ENCODE measurements at regions not wholly inside any gene's neighbourhood (a gene's known extent, or its start where the extent isn't known, plus 50 kb on each side); places are given as distances from the start of the nearest gene placed in this dataset.

DNA sequence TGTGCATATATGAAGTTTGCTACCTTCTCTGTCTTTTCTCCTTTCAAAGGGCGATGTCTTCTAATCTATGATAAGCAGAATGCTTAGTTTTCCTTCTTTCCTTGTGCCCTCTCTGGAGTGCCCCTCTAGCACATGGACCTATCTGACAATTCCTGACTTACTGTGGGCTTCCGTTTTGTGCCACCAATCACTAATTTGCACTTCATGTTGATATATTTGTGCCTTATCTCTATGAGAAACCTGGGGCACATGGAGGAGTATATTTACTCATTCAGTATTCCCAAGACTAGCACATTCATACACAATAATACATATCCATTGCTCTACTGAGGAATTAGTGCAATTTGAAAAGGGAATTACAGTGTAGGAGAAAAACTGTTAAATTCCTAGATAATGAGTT, 197.7 kb downstream of the CTH start:
- TF ChIP-seq, protein P1, sequence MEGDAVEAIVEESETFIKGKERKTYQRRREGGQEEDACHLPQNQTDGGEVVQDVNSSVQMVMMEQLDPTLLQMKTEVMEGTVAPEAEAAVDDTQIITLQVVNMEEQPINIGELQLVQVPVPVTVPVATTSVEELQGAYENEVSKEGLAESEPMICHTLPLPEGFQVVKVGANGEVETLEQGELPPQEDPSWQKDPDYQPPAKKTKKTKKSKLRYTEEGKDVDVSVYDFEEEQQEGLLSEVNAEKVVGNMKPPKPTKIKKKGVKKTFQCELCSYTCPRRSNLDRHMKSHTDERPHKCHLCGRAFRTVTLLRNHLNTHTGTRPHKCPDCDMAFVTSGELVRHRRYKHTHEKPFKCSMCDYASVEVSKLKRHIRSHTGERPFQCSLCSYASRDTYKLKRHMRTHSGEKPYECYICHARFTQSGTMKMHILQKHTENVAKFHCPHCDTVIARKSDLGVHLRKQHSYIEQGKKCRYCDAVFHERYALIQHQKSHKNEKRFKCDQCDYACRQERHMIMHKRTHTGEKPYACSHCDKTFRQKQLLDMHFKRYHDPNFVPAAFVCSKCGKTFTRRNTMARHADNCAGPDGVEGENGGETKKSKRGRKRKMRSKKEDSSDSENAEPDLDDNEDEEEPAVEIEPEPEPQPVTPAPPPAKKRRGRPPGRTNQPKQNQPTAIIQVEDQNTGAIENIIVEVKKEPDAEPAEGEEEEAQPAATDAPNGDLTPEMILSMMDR (IDR thresholded peaks at IDR 0.05), result no peak
- no peak for TF ChIP-seq EZH2 (IDR thresholded peaks at IDR 0.05; ENCODE audit: borderline replicate concordance, insufficient read depth, low read depth, low read length, poor library complexity, severe bottlenecking)
